ENCODE measurements at regions not wholly inside any gene's neighbourhood (a gene's known extent, or its start where the extent isn't known, plus 50 kb on each side); places are given as distances from the start of the nearest gene placed in this dataset.

GRCh38 chr2:7333189-7333765, 416.1 kb downstream of the RNF144A start:
- H3K4me3 ChIP-seq (ENCODE audit: low read depth, low read length, poor library complexity, severe bottlenecking): no peak overlapping the region
- ChIA-PET CTCF (no interaction called here), POLR2A (ENCODE audit: low non-redundant PET) (no interaction called here)
- H3K36me3 ChIP-seq (ENCODE audit: insufficient read depth, low read length, poor library complexity, severe bottlenecking): no peaks in the 10 kb centered on the region
- BruUV-seq (replicated peaks): no TSS peak
- no peaks in the 10 kb centered on the region for H3K27me3 ChIP-seq (replicated peaks; ENCODE audit: insufficient read depth, low read depth, low read length, poor library complexity)
- TF ChIP-seq EZH2 (IDR thresholded peaks at IDR 0.05; ENCODE audit: borderline replicate concordance, low read depth, low read length, poor library complexity, severe bottlenecking) (no peak), CTCF (conservative IDR thresholded peaks at IDR 0.05; ENCODE audit: low read depth, low read length) (no peak)
- no peaks in the 10 kb centered on the region for H3K4me1 ChIP-seq (ENCODE audit: insufficient read depth, low read length, poor library complexity, severe bottlenecking)
- intact Hi-C loops (cut with micrococcal nuclease; ENCODE audit: unreplicated experiment): no loop called here
- no peak overlapping the region for H3K27ac ChIP-seq (ENCODE audit: low read depth, low read length, poor library complexity, severe bottlenecking)
- no peak for DNase-seq (ENCODE audit: low spot score)
- no peaks in the 10 kb centered on the region for H3K9me3 ChIP-seq (ENCODE audit: low read depth, low read length, poor library complexity, severe bottlenecking)

- no peaks in the 10 kb centered on the region for H3K9me3 ChIP-seq (ENCODE audit: low read depth, low read length, poor library complexity, severe bottlenecking)
- intact Hi-C loops (cut with micrococcal nuclease; ENCODE audit: unreplicated experiment): no loop called here
- no peak for DNase-seq (ENCODE audit: low spot score)
- no peaks in the 10 kb centered on the region for H3K27me3 ChIP-seq (replicated peaks; ENCODE audit: insufficient read depth, low read depth, low read length, poor library complexity)
- H3K4me1 ChIP-seq (ENCODE audit: insufficient read depth, low read length, poor library complexity, severe bottlenecking): peaks cover 3% of the 10 kb centered on the region
- CTCF ChIA-PET: no interaction called here
- no peak overlapping the region for H3K27ac ChIP-seq (ENCODE audit: low read depth, low read length, poor library complexity, severe bottlenecking)
- POLR2A ChIA-PET (ENCODE audit: low non-redundant PET): no interaction called here
- no peaks in the 10 kb centered on the region for H3K36me3 ChIP-seq (ENCODE audit: insufficient read depth, low read length, poor library complexity, severe bottlenecking)
- TF ChIP-seq CTCF (conservative IDR thresholded peaks at IDR 0.05; ENCODE audit: low read depth, low read length) (no peak), EZH2 (IDR thresholded peaks at IDR 0.05; ENCODE audit: borderline replicate concordance, low read depth, low read length, poor library complexity, severe bottlenecking) (no peak)
- BruUV-seq (replicated peaks): no TSS peak
- no peak overlapping the region for H3K4me3 ChIP-seq (ENCODE audit: low read depth, low read length, poor library complexity, severe bottlenecking)
Observed at GRCh38 chr2:7333960-7334493, 416.8 kb downstream of the RNF144A start.

GRCh38 chr2:7338961-7339360, 421.7 kb downstream of the RNF144A start:
- BruUV-seq (replicated peaks): no TSS peak

More at GRCh38 chr2:7338961-7339360, 421.7 kb downstream of the RNF144A start:
- ChIA-PET CTCF (no interaction called here), POLR2A (ENCODE audit: low non-redundant PET) (no interaction called here)
- Histone ChIP-seq H3K27me3 (replicated peaks; ENCODE audit: insufficient read depth, low read depth, low read length, poor library complexity) (no peaks in the 10 kb centered on the region), H3K36me3 (ENCODE audit: insufficient read depth, low read length, poor library complexity, severe bottlenecking) (no peaks in the 10 kb centered on the region), H3K9me3 (ENCODE audit: low read depth, low read length, poor library complexity, severe bottlenecking) (no peaks in the 10 kb centered on the region), H3K4me3 (ENCODE audit: low read depth, low read length, poor library complexity, severe bottlenecking) (no peak overlapping the region), H3K27ac (ENCODE audit: low read depth, low read length, poor library complexity, severe bottlenecking) (no peak overlapping the region), H3K4me1 (ENCODE audit: insufficient read depth, low read length, poor library complexity, severe bottlenecking) (peaks cover 3% of the 10 kb centered on the region)
- DNase-seq (ENCODE audit: low spot score): no peak
- TF ChIP-seq CTCF (conservative IDR thresholded peaks at IDR 0.05; ENCODE audit: low read depth, low read length): no peak
- no peak for TF ChIP-seq EZH2 (IDR thresholded peaks at IDR 0.05; ENCODE audit: borderline replicate concordance, low read depth, low read length, poor library complexity, severe bottlenecking)
- intact Hi-C loops (cut with micrococcal nuclease; ENCODE audit: unreplicated experiment): no loop called here
